ENCODE measurements at regions not wholly inside any gene's neighbourhood (a gene's known extent, or its start where the extent isn't known, plus 50 kb on each side); places are given as distances from the start of the nearest gene placed in this dataset.

DNA sequence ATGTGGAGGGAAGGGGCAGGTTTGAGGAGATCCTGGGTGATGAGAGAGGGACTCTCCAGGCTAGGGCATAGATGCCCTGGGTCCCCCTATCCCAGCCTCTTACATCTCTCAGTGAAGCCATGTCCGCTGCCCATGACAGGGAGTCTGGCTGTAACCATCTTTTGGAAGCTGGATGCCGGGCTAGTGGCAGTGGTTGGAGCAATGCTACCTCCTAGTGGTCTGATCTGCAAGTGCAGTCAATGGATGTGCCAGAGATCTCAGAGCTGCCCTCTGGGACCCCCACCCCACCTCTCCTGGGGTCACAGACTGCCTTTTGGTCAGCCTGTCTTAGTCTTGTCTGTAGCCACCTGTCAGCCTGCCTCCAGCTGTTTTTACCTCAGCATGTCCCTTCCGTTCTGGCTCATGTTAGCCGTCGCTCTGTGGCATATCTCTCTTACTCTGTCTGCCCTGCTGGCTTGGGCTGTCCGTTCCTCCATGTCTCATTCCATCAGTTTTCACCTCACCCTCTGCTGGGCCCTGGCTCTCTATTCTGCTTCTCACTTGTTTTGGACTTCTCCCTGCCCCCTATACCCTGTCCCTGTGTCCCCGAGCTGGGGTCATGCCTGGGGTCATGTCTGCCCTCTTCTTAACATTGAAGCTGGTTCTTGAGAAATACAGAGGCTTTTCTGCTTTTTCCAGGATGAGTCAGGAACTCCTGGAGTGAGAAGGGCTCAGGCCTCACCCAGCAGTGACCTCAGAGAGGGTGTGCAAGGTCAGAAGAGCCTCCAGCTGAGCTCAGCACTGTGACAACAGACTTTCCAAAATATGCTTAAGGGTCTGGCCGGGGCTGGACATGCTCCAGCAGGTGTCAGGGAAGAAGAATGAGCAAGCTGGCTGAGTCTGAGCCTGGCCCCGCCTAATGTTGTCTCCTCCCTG lies 52.0 kb upstream of the THY1 start:
- peak; percentile 13 for DNase-seq (ENCODE audit: low read depth)
- H3K4me3 ChIP-seq (ENCODE audit: low read depth, low read length) = no peak overlapping the region
- TF ChIP-seq, protein P1, sequence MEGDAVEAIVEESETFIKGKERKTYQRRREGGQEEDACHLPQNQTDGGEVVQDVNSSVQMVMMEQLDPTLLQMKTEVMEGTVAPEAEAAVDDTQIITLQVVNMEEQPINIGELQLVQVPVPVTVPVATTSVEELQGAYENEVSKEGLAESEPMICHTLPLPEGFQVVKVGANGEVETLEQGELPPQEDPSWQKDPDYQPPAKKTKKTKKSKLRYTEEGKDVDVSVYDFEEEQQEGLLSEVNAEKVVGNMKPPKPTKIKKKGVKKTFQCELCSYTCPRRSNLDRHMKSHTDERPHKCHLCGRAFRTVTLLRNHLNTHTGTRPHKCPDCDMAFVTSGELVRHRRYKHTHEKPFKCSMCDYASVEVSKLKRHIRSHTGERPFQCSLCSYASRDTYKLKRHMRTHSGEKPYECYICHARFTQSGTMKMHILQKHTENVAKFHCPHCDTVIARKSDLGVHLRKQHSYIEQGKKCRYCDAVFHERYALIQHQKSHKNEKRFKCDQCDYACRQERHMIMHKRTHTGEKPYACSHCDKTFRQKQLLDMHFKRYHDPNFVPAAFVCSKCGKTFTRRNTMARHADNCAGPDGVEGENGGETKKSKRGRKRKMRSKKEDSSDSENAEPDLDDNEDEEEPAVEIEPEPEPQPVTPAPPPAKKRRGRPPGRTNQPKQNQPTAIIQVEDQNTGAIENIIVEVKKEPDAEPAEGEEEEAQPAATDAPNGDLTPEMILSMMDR (IDR thresholded peaks at IDR 0.05; ENCODE audit: control insufficient read depth, extremely low read depth, insufficient read depth) = peak; percentile 89

DNA sequence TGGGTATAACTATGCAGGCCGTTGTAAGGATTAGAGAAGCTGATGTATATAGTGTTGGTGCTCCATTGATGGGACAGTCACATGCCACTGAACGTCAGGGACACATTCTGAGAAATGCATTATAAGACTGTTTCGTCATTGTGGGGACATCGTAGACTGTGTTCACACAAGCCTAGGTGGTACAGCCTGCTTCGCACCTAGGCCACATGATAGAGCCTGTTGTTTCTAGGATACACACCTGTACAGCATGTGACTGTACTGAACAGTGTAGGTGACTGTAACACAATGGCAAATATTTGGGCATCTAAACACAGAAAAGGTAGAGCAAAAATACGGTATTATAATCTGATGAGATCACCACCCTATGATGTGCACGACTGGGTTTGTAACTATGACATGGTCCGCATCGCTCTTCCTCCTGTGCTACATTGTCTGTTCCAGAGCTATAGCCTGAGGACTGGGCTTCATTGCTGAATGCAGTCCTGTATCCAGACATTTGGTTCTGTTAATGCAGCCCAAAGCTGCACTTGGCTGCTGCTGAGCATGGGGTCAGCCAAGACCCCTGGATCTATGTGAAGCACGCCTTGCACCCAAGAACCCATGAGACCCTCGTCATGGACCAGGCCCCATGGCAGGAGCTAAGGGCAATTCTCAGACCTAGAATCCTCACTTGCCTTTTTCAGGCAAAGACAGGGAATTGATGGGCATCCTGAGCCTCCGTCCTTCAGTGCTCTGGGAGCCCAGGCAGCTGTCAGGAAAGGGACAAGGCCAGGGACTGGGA lies 51.1 kb upstream of the THY1 start:
- no peak overlapping the region for H3K4me3 ChIP-seq (ENCODE audit: low read depth, low read length)
- TF ChIP-seq, protein P1 (IDR thresholded peaks at IDR 0.05; ENCODE audit: control insufficient read depth, extremely low read depth, insufficient read depth) = no peak
- no peak for DNase-seq (ENCODE audit: low read depth)

DNA sequence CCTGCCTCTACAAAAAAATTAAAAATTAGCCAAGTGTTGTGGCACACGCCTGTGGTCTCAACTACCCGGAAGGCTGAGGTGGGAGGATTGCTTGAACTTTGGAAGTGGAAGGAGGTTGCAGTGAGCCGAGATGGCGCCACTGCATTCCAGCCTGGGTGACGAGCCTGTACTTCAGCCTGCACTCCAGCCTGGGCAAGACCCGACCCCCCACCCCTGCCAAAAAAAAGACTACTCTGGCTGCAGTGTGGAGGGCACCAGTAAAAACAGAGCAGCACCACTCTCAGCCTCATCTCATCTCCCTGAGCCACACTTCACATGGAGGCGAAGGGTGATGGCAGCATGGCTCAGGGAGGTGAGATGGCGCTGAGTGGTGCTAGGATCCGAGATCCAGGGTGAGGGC lies 50.3 kb upstream of the THY1 start:
- TF ChIP-seq, protein P1 (IDR thresholded peaks at IDR 0.05; ENCODE audit: control insufficient read depth, extremely low read depth, insufficient read depth) = no peak
- no peak for DNase-seq (ENCODE audit: low read depth)
- no peak overlapping the region for H3K4me3 ChIP-seq (ENCODE audit: low read depth, low read length)

DNA sequence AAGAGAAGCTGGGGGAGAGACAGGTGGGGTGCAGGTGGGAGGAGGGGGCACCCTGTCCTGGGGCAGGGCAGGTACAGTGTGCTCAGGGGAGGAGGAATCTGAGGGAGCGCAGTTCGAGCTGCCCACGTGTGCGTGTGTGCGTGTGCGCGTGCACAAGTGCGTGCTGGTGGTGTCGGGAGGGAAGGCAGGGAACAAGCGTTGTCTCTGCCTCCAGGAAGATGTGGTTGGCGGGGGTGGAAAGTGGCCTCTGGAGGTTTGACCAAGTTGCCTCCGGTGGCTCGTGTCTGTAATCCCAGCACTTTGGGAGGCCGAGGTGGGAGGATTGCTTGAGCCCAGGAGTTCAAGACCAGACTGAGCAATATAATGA lies 49.9 kb upstream of the THY1 start:
- TF ChIP-seq, protein P1 (IDR thresholded peaks at IDR 0.05; ENCODE audit: control insufficient read depth, extremely low read depth, insufficient read depth) = no peak
- H3K4me3 ChIP-seq (ENCODE audit: low read depth, low read length) = no peak overlapping the region
- no peak for DNase-seq (ENCODE audit: low read depth)

Data from LNCaP clone FGC (cell line).